Adrenal gland (tissue), 5 donors: ENCODE measurements at regions not wholly inside any gene's neighbourhood (a gene's known extent, or its start where the extent isn't known, plus 50 kb on each side); places are given as distances from the start of the nearest gene placed in this dataset.
A peak's percentile ranks its signal among the peaks of the same experiment; 100 is the strongest.

Experiments used
- POLR2A ChIP-seq, 2 donors: fragments of 450-650 bp; IDR thresholded peaks; one replicate each; pipeline ENCODE4 v1.6.1; 2017; ENCODE audit warnings: antibody characterized with exemption in 2 of 2, mild to moderate bottlenecking in 2 of 2, moderate library complexity in 1 of 2
- TF ChIP-seq, protein P1 (sequence below), 6 experiments: fragments of 450-650 bp in 4 of 6; fragments of 200-600 bp in 2 of 6; sonication (generic) in 1 of 6; IDR thresholded peaks; 1 replicate in 5 of 6; 2 replicates in 1 of 6; pipeline versions ENCODE4 v1.5.1 to v1.8.0; 2016 to 2021; ENCODE audit warnings: antibody characterized with exemption in 6 of 6, mild to moderate bottlenecking in 2 of 6, moderate library complexity in 1 of 6
- donor health status: DM: no; HTN: no; CAD: no.

- TF ChIP-seq, protein P1, sequence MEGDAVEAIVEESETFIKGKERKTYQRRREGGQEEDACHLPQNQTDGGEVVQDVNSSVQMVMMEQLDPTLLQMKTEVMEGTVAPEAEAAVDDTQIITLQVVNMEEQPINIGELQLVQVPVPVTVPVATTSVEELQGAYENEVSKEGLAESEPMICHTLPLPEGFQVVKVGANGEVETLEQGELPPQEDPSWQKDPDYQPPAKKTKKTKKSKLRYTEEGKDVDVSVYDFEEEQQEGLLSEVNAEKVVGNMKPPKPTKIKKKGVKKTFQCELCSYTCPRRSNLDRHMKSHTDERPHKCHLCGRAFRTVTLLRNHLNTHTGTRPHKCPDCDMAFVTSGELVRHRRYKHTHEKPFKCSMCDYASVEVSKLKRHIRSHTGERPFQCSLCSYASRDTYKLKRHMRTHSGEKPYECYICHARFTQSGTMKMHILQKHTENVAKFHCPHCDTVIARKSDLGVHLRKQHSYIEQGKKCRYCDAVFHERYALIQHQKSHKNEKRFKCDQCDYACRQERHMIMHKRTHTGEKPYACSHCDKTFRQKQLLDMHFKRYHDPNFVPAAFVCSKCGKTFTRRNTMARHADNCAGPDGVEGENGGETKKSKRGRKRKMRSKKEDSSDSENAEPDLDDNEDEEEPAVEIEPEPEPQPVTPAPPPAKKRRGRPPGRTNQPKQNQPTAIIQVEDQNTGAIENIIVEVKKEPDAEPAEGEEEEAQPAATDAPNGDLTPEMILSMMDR (IDR thresholded peaks at IDR 0.05), result peak; percentile 45 to 77 (median 66)
- TF ChIP-seq POLR2A (IDR thresholded peaks at IDR 0.05), result no peak
Measured at GRCh38 chr5:117454716-117455212, 880.1 kb upstream of the SEMA6A start.
